ENCODE measurements at regions not wholly inside any gene's neighbourhood (a gene's known extent, or its start where the extent isn't known, plus 50 kb on each side); places are given as distances from the start of the nearest gene placed in this dataset.

DNA sequence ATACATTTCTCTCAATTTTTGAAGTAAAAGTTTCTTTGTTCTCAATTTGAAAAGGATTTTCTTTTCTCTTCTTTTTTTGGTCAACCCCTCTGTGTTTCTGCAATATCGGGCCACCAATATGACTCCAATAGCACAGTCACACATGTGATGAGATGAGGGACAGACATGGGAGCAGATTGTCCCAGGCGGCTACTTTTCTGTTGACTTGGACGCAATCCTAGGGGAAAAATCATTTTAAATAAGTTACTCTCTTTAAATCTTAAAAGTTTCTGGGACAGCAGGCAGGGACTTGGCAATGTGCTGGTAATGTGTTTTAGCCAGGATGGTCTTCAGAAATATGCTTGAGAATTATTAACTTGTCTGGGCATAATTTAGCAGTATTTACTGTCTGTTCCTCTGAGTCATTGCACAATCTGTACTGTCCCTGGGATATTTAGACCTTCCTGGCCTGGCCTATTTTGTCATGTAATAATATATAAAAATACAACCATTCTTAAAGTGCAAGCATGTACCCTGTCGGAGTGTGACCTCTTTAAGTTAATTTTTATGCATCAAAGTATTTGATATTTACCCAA is 388.5 kb upstream of the FANCL start:
- Mint-ChIP-seq H3K27me3 (no peaks in the 10 kb centered on the region), H3K4me3 (no peak overlapping the region), H3K36me3 (no peaks in the 10 kb centered on the region), H3K9me3 (no peaks in the 10 kb centered on the region), H3K27ac (no peak overlapping the region), H3K4me1 (no peaks in the 10 kb centered on the region)
- DNase-seq: no peak
- no peak for ATAC-seq (ENCODE audit: low read depth in 2 of 2)

DNA sequence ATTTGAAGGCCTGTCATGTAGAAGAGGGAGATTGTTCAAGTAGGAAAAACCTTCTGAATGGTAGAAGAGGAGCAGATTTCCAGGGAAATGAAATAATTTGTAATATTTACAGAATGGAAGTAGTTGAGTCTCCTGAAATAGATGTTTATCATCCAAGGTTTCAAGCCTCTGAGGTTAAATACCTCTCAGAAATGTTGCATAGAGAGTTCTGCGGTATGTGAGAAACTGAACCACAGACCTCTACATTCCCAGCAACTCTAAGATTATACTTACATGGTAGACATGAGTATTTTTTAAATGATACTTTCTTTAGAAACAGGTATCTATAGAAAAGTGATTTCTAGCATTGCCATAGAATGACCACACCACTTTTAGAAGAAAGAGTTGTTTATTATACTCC is 379.8 kb upstream of the FANCL start:
- Mint-ChIP-seq H3K4me1 (no peaks in the 10 kb centered on the region), H3K36me3 (no peaks in the 10 kb centered on the region), H3K27ac (no peak overlapping the region), H3K4me3 (no peak overlapping the region), H3K27me3 (no peaks in the 10 kb centered on the region), H3K9me3 (no peaks in the 10 kb centered on the region)
- ATAC-seq (ENCODE audit: low read depth in 2 of 2): no peak
- DNase-seq: no peak

DNA sequence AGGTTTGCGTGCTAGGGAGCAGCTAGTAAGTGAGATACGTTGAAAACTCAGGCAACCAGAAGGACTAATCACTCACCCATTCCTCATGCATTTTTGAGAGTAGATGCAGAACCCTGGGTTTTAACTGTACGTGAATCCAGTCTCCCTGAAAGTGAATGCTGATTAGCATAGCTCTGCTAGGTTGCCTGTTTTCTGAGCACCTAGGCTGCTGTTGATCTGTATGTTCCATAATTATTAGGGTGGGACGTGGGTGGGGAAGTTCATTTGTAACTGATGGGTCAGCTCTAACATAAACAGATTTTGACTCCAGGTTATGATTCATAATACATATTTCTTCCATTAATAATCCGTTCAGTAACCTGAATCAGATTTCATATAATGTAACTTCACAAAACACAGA is 379.0 kb upstream of the FANCL start:
- Mint-ChIP-seq H3K27me3 (no peaks in the 10 kb centered on the region), H3K4me3 (no peak overlapping the region), H3K4me1 (no peaks in the 10 kb centered on the region), H3K9me3 (no peaks in the 10 kb centered on the region), H3K36me3 (no peaks in the 10 kb centered on the region), H3K27ac (no peak overlapping the region)
- DNase-seq (no peak), ATAC-seq (ENCODE audit: low read depth in 2 of 2) (no peak)

DNA sequence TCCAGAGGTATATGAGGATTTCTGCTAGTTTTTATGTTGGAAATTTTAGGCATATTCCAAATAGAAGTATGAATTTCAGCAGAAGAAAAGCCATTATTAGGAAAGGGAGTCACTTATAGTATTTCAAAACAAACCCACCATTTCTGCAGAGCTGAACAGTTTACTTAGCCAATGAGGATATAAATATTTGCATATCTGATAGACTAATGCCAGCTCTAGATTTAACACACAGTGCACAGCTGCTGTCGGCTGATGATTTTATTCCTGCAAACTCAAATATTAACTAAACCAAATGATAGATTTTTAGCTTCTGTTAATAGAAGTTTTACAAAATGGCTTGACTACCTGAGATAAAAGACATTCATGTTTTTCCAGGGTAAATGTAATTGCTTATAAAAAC is 375.8 kb upstream of the FANCL start:
- Mint-ChIP-seq H3K9me3 (no peaks in the 10 kb centered on the region), H3K4me3 (no peak overlapping the region), H3K27ac (no peak overlapping the region), H3K4me1 (peaks cover 0 to 6% (median 5%) of the 10 kb centered on the region in 3 donors), H3K36me3 (no peaks in the 10 kb centered on the region), H3K27me3 (no peaks in the 10 kb centered on the region)
- DNase-seq (no peak), ATAC-seq (ENCODE audit: low read depth in 2 of 2) (no peak)

DNA sequence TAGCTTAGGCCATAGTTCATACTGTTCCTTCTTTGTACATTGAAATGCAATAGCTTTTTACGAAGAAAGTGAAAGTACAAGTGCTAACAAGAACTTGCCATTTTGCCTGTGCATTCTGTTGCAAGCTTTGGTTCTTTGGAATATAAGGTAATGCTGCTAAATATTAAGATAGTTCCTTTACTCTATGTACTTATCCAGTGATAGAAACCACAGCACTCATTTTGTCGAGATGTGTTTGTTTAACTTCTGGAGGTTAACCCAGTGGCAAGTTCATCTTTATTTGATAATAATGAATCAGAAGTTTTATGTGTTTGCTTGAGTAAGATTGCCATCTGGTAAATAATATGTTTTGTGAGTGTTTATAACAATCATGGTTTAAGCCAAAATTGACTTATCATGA is 373.1 kb upstream of the FANCL start:
- ATAC-seq (ENCODE audit: low read depth in 2 of 2) (no peak), DNase-seq (no peak)
- H3K4me3 Mint-ChIP-seq: peak overlapping the region in 2 of 8 donors; percentile 1 to 9
- H3K4me1 Mint-ChIP-seq: peaks cover 0 to 11% (median 6%) of the 10 kb centered on the region in 3 donors
- H3K27me3 Mint-ChIP-seq: no peaks in the 10 kb centered on the region
- H3K9me3 Mint-ChIP-seq: no peaks in the 10 kb centered on the region
- no peak overlapping the region for H3K27ac Mint-ChIP-seq
- H3K36me3 Mint-ChIP-seq: no peaks in the 10 kb centered on the region

DNA sequence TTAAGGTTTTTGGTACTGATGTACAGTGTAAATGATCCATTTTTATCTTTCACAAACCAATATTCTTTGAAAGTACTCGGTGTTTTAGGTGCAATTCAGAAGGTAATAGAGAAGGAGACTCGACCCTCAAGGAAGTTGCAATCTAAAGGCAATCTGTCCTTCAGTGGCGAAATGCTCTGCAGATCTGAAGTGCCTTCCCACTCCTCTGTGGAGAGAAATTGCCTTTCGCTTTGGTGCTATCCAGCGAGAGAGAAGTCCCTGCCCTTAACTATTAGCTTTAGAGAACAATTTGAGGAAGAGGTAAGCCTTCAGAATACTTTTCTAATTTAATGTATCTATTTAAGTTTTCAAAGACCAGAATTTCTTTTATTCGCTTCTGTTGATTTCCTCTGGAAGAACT is 371.8 kb upstream of the FANCL start:
- no peak for ATAC-seq (ENCODE audit: low read depth in 2 of 2)
- H3K9me3 Mint-ChIP-seq: no peaks in the 10 kb centered on the region
- no peak overlapping the region for H3K27ac Mint-ChIP-seq
- no peaks in the 10 kb centered on the region for H3K36me3 Mint-ChIP-seq
- H3K4me3 Mint-ChIP-seq: no peak overlapping the region
- no peaks in the 10 kb centered on the region for H3K27me3 Mint-ChIP-seq
- no peak for DNase-seq
- H3K4me1 Mint-ChIP-seq: peaks cover 0 to 11% (median 6%) of the 10 kb centered on the region in 3 donors

DNA sequence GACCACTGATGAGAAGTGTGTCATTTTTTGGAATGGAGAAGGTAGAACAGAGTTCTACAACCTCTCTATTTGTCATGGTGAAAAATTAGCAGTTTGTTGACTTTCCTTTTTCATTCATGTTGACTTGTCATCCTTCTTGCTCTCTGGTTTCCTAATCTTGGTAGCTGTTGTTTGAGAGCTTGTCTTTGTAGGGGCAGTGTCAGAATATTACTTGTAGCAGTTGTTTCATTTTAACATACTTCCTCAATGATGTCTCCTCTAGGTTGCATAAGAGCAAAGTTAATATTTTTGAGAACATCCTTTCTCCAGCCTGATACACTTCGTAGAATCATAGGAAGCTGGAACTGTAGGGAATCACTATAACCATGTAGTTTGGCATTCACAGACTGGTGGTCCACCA is 368.2 kb upstream of the FANCL start:
- Mint-ChIP-seq H3K4me3 (no peak overlapping the region), H3K4me1 (peaks cover 0 to 11% (median 6%) of the 10 kb centered on the region in 3 donors), H3K27ac (no peak overlapping the region), H3K9me3 (peaks cover 0 to 4% (median 0%) of the 10 kb centered on the region in 7 donors), H3K27me3 (peaks cover 0 to 11% (median 10%) of the 10 kb centered on the region in 3 donors), H3K36me3 (no peaks in the 10 kb centered on the region)
- DNase-seq: no peak
- ATAC-seq (ENCODE audit: low read depth in 2 of 2): no peak

DNA sequence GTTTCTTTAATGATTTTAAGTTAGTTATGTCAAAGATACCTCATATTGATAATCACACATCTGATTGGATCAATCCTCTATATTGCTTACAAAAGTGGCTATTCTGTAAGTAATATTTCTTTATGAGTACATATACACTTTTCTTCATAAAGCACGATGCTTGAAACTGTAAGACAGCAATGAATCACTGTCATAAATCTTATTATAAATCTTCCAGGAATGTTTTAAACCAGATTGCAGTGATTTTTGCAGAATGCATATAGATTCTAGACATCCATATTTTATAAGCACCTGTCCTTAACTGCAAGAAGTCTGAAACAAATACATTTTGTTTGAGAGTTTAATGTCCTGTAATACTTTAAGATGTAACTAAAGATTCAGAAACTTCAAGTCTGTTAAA is 367.0 kb upstream of the FANCL start:
- Mint-ChIP-seq H3K9me3 (peaks cover 0 to 4% (median 0%) of the 10 kb centered on the region in 7 donors), H3K4me3 (no peak overlapping the region), H3K27me3 (peaks cover 0 to 11% (median 10%) of the 10 kb centered on the region in 3 donors), H3K36me3 (no peaks in the 10 kb centered on the region), H3K4me1 (peaks cover 0 to 6% (median 4%) of the 10 kb centered on the region in 3 donors), H3K27ac (no peak overlapping the region)
- no peak for ATAC-seq (ENCODE audit: low read depth in 2 of 2)
- DNase-seq: no peak

DNA sequence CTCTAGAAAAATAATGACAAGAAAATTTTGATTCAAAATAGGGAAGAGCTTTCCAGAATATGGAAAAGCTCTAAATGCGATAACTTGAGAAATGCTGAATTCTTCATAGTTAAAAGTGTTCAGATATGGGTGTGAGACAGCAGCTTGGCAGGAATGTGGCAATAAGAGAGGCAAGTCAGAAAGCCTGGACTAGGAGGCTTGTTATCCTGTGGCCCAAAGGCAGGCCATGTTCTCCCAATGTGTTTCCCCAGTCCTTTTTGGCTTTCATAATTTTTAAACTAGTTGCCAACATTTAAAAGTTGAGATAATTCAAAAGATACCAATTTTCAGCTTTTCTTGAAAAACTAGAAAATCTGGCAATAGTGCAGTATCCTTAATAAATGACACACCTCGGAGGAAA is 366.3 kb upstream of the FANCL start:
- no peak for DNase-seq
- no peak for ATAC-seq (ENCODE audit: low read depth in 2 of 2)
- Mint-ChIP-seq H3K27ac (no peak overlapping the region), H3K4me3 (no peak overlapping the region), H3K4me1 (peaks cover 0 to 6% (median 0%) of the 10 kb centered on the region in 3 donors), H3K9me3 (peaks cover 0 to 4% (median 0%) of the 10 kb centered on the region in 7 donors), H3K36me3 (no peaks in the 10 kb centered on the region), H3K27me3 (peaks cover 0 to 11% (median 10%) of the 10 kb centered on the region in 3 donors)

DNA sequence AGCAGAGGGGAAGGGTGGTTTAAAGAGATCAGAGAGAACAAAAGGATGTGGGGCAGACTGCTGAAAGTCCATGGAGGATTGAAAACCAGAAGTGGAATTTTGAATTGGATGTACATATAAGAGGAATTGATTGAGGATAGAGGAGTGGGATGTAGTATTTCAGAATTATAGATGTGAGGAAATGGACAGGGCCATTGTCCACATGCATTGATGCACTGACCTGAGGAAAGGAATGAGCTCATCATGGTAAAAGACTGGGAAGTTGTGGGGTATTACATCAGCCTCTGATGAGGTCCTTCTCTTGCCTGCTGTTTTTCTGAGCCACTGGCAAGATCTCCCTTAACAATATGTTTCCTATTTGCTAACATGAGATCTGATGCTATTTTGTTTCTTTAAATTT is 365.7 kb upstream of the FANCL start:
- DNase-seq (no peak), ATAC-seq (ENCODE audit: low read depth in 2 of 2) (no peak)
- Mint-ChIP-seq H3K36me3 (no peaks in the 10 kb centered on the region), H3K27me3 (peaks cover 0 to 11% (median 10%) of the 10 kb centered on the region in 3 donors), H3K27ac (no peak overlapping the region), H3K4me3 (no peak overlapping the region), H3K4me1 (peaks cover 0 to 6% (median 0%) of the 10 kb centered on the region in 3 donors), H3K9me3 (peaks cover 0 to 4% (median 0%) of the 10 kb centered on the region in 7 donors)

DNA sequence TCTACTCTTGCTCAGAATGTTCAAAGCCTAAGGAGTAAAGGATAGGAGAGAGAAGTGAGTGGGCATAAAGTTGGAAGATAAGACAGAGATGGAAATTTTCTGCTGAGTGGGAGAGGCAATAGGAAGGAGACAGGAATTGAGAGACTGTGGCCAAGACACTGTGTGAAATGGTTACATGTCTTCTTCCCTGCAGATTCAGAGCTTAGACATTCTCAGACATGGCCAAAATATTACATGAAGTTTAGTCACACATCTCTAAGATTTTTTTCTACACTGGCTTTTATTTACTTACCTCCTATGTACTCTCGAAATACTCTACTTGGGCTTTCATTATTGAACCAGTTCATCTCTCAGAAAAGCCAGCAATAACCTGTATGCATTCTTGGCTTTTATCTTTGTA is 363.0 kb upstream of the FANCL start:
- Mint-ChIP-seq H3K36me3 (no peaks in the 10 kb centered on the region), H3K9me3 (peaks cover 0 to 4% (median 0%) of the 10 kb centered on the region in 7 donors), H3K4me1 (no peaks in the 10 kb centered on the region), H3K4me3 (no peak overlapping the region), H3K27me3 (peaks cover 0 to 11% (median 10%) of the 10 kb centered on the region in 3 donors), H3K27ac (no peak overlapping the region)
- DNase-seq: no peak
- ATAC-seq (ENCODE audit: low read depth in 2 of 2): no peak

DNA sequence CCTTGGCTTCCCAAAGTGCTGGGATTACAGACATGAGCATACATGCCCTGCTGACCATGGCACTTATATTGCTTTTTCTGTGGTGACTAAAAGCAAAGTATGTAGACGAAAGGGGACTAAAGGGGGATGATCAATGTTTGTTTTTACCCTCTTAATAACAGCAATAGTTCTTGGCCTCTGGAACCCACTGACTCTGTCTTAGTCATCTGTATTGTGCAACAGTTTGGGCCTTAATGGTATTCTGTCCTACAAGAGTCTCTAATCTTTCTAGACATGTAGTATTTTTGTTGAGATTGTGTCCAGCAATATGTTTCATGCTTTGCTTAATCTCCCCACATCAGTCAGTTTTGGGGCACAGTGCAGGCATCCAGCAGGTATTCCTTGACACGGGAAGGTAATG is 359.9 kb upstream of the FANCL start:
- H3K9me3 Mint-ChIP-seq: peaks cover 0 to 4% (median 0%) of the 10 kb centered on the region in 7 donors
- no peaks in the 10 kb centered on the region for H3K36me3 Mint-ChIP-seq
- H3K4me1 Mint-ChIP-seq: no peaks in the 10 kb centered on the region
- no peak overlapping the region for H3K4me3 Mint-ChIP-seq
- peaks cover 0 to 19% (median 5%) of the 10 kb centered on the region in 3 donors for H3K27me3 Mint-ChIP-seq
- no peak overlapping the region for H3K27ac Mint-ChIP-seq
- ATAC-seq (ENCODE audit: low read depth in 2 of 2): no peak
- DNase-seq: no peak

DNA sequence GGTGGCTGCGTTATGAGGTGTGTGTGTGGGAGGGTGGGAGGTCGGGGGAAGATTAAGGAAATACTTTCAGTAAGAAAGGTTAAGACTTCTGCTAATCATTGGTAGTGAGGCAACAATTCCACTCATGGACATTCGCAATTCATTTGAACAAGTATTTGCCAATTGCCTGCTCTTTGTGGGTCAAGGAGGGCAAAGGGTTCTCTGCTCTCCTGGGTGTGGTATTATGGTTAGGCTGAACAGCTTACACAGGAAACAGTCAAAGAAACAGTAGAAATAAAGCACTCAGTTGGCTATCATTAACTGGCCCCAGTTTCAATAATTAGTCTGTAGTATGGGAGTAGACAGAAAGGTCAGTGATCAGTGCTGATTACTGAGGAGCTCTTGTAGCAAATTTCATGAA is 357.0 kb upstream of the FANCL start:
- peaks cover 0 to 8% (median 0%) of the 10 kb centered on the region in 3 donors for H3K27me3 Mint-ChIP-seq
- peaks cover 0 to 2% (median 0%) of the 10 kb centered on the region in 7 donors for H3K9me3 Mint-ChIP-seq
- no peak overlapping the region for H3K27ac Mint-ChIP-seq
- no peaks in the 10 kb centered on the region for H3K4me1 Mint-ChIP-seq
- no peaks in the 10 kb centered on the region for H3K36me3 Mint-ChIP-seq
- H3K4me3 Mint-ChIP-seq: no peak overlapping the region
- ATAC-seq (ENCODE audit: low read depth in 2 of 2): no peak
- DNase-seq: no peak

DNA sequence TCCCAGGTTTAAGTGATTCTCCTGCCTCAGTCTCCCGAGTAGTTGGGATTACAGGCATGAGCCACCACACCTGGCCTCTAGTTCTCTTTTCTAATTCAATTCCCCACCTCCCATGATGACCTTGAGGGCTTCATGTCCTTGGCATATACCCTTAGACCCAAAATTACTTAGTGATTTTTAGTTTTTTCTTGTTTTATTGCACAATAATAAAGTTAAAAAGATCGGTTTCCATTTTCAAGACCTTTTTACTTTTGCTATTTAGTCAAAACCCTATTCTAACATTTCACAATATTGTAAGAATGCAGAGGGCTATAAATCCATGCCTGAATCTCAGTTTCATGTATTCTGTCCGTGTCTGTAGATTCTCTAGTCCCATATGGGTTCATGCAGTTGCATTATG is 354.6 kb upstream of the FANCL start:
- DNase-seq (no peak), ATAC-seq (ENCODE audit: low read depth in 2 of 2) (no peak)
- Mint-ChIP-seq H3K27me3 (peaks cover 0 to 8% (median 0%) of the 10 kb centered on the region in 3 donors), H3K4me3 (no peak overlapping the region), H3K36me3 (no peaks in the 10 kb centered on the region), H3K27ac (no peak overlapping the region), H3K4me1 (no peaks in the 10 kb centered on the region), H3K9me3 (peaks cover 0 to 2% (median 0%) of the 10 kb centered on the region in 7 donors)

DNA sequence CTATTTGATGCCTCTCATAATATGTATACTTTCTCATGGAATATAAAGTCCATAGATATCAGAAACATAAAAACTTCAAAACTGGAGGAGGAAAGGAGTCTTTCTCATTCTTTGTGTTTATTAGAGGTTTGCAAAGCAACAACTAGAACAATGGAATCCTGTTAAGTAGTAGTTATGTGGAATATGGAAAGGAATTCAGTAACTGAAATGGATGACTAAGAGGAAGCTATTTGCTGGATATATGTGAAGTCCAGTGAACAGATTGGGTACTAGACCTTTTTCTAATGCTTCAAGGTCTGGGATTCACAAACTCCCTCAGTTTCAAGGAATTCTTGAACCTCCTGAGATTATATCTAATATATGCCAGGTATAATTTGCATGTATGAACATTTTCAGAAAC is 353.6 kb upstream of the FANCL start:
- no peak for DNase-seq
- H3K9me3 Mint-ChIP-seq: peaks cover 0 to 2% (median 0%) of the 10 kb centered on the region in 7 donors
- no peak for ATAC-seq (ENCODE audit: low read depth in 2 of 2)
- H3K36me3 Mint-ChIP-seq: no peaks in the 10 kb centered on the region
- no peaks in the 10 kb centered on the region for H3K4me1 Mint-ChIP-seq
- H3K27ac Mint-ChIP-seq: no peak overlapping the region
- peaks cover 0 to 8% (median 0%) of the 10 kb centered on the region in 3 donors for H3K27me3 Mint-ChIP-seq
- no peak overlapping the region for H3K4me3 Mint-ChIP-seq

Data from naive B cell (primary cell).